ENCODE measurements at regions not wholly inside any gene's neighbourhood (a gene's known extent, or its start where the extent isn't known, plus 50 kb on each side); places are given as distances from the start of the nearest gene placed in this dataset.

DNA sequence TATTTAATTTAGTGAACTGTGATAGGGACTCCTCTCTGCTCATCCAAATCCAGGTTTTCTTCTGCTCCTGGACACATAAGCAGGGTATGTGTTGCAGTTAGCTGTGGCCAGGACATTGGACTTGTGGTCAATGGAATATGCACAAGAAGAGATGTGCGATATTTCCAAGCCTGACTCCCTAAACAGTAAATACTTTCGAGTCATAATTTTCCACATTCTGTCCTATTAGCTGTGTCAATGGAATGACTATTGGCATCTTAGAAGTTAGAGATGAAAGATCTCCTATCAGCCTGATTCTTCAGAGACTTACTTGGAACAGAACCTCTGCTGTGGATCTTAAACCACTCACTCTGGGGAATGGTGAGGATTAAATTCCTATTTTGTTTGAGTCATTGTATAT is 771.0 kb downstream of the EFNB2 start:
- TF ChIP-seq POLR2A (IDR thresholded peaks at IDR 0.05), result no peak
- TF ChIP-seq, protein P1, sequence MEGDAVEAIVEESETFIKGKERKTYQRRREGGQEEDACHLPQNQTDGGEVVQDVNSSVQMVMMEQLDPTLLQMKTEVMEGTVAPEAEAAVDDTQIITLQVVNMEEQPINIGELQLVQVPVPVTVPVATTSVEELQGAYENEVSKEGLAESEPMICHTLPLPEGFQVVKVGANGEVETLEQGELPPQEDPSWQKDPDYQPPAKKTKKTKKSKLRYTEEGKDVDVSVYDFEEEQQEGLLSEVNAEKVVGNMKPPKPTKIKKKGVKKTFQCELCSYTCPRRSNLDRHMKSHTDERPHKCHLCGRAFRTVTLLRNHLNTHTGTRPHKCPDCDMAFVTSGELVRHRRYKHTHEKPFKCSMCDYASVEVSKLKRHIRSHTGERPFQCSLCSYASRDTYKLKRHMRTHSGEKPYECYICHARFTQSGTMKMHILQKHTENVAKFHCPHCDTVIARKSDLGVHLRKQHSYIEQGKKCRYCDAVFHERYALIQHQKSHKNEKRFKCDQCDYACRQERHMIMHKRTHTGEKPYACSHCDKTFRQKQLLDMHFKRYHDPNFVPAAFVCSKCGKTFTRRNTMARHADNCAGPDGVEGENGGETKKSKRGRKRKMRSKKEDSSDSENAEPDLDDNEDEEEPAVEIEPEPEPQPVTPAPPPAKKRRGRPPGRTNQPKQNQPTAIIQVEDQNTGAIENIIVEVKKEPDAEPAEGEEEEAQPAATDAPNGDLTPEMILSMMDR (IDR thresholded peaks at IDR 0.05), result no peak
